ENCODE measurements at regions not wholly inside any gene's neighbourhood (a gene's known extent, or its start where the extent isn't known, plus 50 kb on each side); places are given as distances from the start of the nearest gene placed in this dataset.

GRCh38 chr4:162352580-162353107, 188.8 kb upstream of the FSTL5 start:
- Histone ChIP-seq H3K27ac (no peak overlapping the region), H3K9me3 (no peaks in the 10 kb centered on the region), H3K27me3 (ENCODE audit: insufficient read depth in 3 of 3, low read length in 2 of 3) (no peaks in the 10 kb centered on the region), H3K4me3 (no peak overlapping the region), H3K4me1 (no peaks in the 10 kb centered on the region), H3K36me3 (ENCODE audit: insufficient read depth in 1 of 2, low read depth in 1 of 2) (no peaks in the 10 kb centered on the region)
- intact Hi-C loops (cut with DNase I) = no loop called here
- 40 to 58% (median 57%) methylated on average over 1 of the region's 1 CpG for WGBS, 3 donors
- no peak for TF ChIP-seq CTCF (IDR thresholded peaks at IDR 0.05)
- ATAC-seq (peak in 2 of 4 donors; percentile 58 to 66), DNase-seq (no peak)

- no peak for DNase-seq
- no peaks in the 10 kb centered on the region for H3K36me3 ChIP-seq (ENCODE audit: insufficient read depth in 1 of 2, low read depth in 1 of 2)
- intact Hi-C loops (cut with DNase I) = no loop called here
- no peaks in the 10 kb centered on the region for H3K9me3 ChIP-seq
- no peak for ATAC-seq
- H3K4me3 ChIP-seq = no peak overlapping the region
- no peaks in the 10 kb centered on the region for H3K4me1 ChIP-seq
- H3K27ac ChIP-seq = no peak overlapping the region
- no peak for TF ChIP-seq CTCF (IDR thresholded peaks at IDR 0.05)
- no peaks in the 10 kb centered on the region for H3K27me3 ChIP-seq (ENCODE audit: insufficient read depth in 3 of 3, low read length in 2 of 3)
- 28 to 60% (median 38%) methylated on average over 2 of the region's 2 CpGs for whole genome bisulfite sequencing, 3 donors
Measured at GRCh38 chr4:162350331-162350730, 186.5 kb upstream of the FSTL5 start.

GRCh38 chr4:162349395-162349794, 185.6 kb upstream of the FSTL5 start:
- Histone ChIP-seq H3K9me3 (no peaks in the 10 kb centered on the region), H3K4me3 (no peak overlapping the region), H3K27ac (no peak overlapping the region), H3K4me1 (no peaks in the 10 kb centered on the region), H3K27me3 (ENCODE audit: insufficient read depth in 3 of 3, low read length in 2 of 3) (no peaks in the 10 kb centered on the region), H3K36me3 (ENCODE audit: insufficient read depth in 1 of 2, low read depth in 1 of 2) (no peaks in the 10 kb centered on the region)
- TF ChIP-seq CTCF (IDR thresholded peaks at IDR 0.05) = no peak
- intact Hi-C loops (cut with DNase I) = no loop called here
- DNase-seq = no peak
- 88 to 90% (median 89%) methylated on average over 2 of the region's 2 CpGs for WGBS, 3 donors
- ATAC-seq = no peak

GRCh38 chr4:162347842-162348213, 184.0 kb upstream of the FSTL5 start:
- DNase-seq (peak in 1 of 2 donors; percentile 12), ATAC-seq (peak in 2 of 4 donors; percentile 59 to 63)
- no peak for TF ChIP-seq CTCF (IDR thresholded peaks at IDR 0.05)
- Histone ChIP-seq H3K4me3 (no peak overlapping the region), H3K27ac (no peak overlapping the region), H3K36me3 (ENCODE audit: insufficient read depth in 1 of 2, low read depth in 1 of 2) (no peaks in the 10 kb centered on the region), H3K27me3 (ENCODE audit: insufficient read depth in 3 of 3, low read length in 2 of 3) (no peaks in the 10 kb centered on the region), H3K4me1 (no peaks in the 10 kb centered on the region), H3K9me3 (no peaks in the 10 kb centered on the region)
- intact Hi-C loops (cut with DNase I) = no loop called here
- WGBS, 3 donors = 13 to 35% (median 30%) methylated on average over 3 of the region's 3 CpGs

- Histone ChIP-seq H3K9me3 (no peaks in the 10 kb centered on the region), H3K27me3 (ENCODE audit: insufficient read depth in 3 of 3, low read length in 2 of 3) (no peaks in the 10 kb centered on the region), H3K4me1 (no peaks in the 10 kb centered on the region), H3K27ac (no peak overlapping the region), H3K4me3 (no peak overlapping the region), H3K36me3 (ENCODE audit: insufficient read depth in 1 of 2, low read depth in 1 of 2) (no peaks in the 10 kb centered on the region)
- ATAC-seq = no peak
- intact Hi-C loops (cut with DNase I) = no loop called here
- no peak for TF ChIP-seq CTCF (IDR thresholded peaks at IDR 0.05)
- WGBS, 3 donors = 33 to 44% (median 41%) methylated on average over 2 of the region's 2 CpGs
- no peak for DNase-seq
Measured at GRCh38 chr4:162347156-162347841, 183.5 kb upstream of the FSTL5 start.
